Upper lobe of right lung (tissue), 1 donor: ENCODE measurements at regions not wholly inside any gene's neighbourhood (a gene's known extent, or its start where the extent isn't known, plus 50 kb on each side); places are given as distances from the start of the nearest gene placed in this dataset.
"Not testable (repeated sequence)": the region's sequence is repeated elsewhere in the genome, so short reads cannot be mapped to it uniquely, and the experiment has no call there.

Experiments
- ATAC-seq: fragments of 200-7000 bp; cut with Tn5 transposase; one replicate; pipeline ENCODE4 v1.9.1; 2020; ENCODE audit warnings: mild to moderate bottlenecking, moderate library complexity
- DNase-seq: peaks from one replicate; pipeline ENCODE4 v3.0.0-alpha.2; 2020
- H3K27ac ChIP-seq: fragments of 200-600 bp; one replicate; pipeline ENCODE4 v1.8.0; 2022
- H3K27me3 ChIP-seq: fragments of 200-600 bp; one replicate; pipeline ENCODE4 v1.8.0; 2022; ENCODE audit warnings: mild to moderate bottlenecking
- H3K36me3 ChIP-seq: fragments of 200-600 bp; one replicate; pipeline ENCODE4 v1.8.0; 2022
- H3K4me1 ChIP-seq: fragments of 200-600 bp; one replicate; pipeline ENCODE4 v1.8.0; 2022
- H3K4me3 ChIP-seq: fragments of 200-600 bp; one replicate; pipeline ENCODE4 v1.8.0; 2022; ENCODE audit warnings: mild to moderate bottlenecking
- H3K9me3 ChIP-seq: fragments of 200-600 bp; one replicate; pipeline ENCODE4 v1.8.0; 2022
- CTCF ChIP-seq: fragments of 200-600 bp; IDR thresholded peaks from one replicate; pipeline ENCODE4 v1.8.0; 2022; ENCODE audit warnings: antibody characterized with exemption
- intact Hi-C: fragments of 100-400 bp; cut with DNase I; formaldehyde crosslinking; loops from one replicate; pipeline ENCODE4 v1.11.0; 2022
- donor health status: DM: no; HTN: yes; CAD: no; lungs with severe emphysema.

DNA sequence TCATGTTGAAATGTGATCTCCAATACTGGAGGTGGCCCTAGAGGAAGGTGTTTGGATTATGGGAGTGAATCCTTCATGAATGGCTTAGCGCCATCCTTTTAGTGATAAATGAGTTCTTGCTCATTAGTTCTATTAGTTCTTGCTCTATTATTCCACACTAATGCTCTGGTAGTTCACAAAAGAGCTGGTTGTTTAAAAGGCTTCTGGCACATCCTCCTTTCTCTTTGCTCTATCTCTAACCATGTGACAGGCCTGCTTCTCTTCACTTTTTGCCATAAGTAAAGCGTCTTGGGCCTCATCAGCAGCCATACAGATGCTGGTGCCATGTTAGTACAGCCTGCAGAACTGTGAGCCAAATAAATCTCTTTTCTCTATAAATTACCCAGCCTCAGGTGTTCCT is 469.9 kb downstream of the GUCY1A2 start:
- TF ChIP-seq CTCF: no peak
- DNase-seq: no peak
- H3K4me1 ChIP-seq: no peaks in the 10 kb centered on the region
- no peaks in the 10 kb centered on the region for H3K36me3 ChIP-seq
- no peak overlapping the region for H3K4me3 ChIP-seq
- no peak overlapping the region for H3K27ac ChIP-seq
- no peak for ATAC-seq
- intact Hi-C loops: no loop called here
- H3K27me3 ChIP-seq: no peaks in the 10 kb centered on the region
- no peaks in the 10 kb centered on the region for H3K9me3 ChIP-seq

DNA sequence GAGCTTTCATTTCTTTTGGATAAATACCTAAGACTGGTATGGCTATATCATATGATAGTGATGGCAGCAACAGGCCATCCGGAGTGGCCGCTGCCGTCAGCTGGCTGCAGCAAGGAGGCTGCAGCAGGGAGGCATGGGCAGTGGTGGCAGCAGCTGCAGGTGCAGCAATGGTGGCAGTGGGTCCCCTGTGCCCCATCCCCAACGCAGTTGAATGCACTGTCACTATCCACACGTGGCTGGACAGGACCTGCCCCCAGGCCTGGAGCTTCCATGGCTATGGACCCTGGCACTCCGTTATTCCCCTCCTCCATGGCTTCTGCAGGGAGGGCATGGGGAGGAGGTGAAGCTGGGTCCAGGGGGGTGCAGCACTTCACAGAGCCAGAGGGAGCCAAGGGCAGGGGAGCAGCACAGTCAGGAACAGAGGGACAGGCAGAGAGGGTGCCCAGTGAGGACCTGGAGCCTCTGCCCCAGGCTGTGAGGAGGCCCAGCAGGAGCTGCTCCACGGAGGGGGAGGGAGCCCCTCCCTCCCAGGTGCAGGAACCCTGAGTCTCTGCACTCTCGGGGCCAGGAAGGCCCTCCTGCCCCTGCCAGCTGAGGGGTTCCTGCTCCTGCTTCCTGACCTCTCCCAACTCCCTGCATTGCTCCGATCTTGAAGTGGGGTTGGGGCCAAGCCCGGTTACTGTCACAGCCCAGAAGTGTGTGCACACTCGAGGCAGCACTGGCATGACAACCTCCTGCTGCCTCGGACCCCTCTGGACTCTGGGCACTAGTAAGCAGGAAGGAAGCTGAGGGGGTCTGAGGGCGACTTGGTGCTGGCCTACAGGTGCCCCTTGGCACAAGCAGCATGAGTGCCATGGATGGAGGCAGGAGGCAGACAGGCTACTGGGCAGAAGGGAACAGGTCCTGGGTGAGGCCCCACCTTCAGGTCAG is 466.3 kb downstream of the GUCY1A2 start:
- Histone ChIP-seq H3K4me3 (no peak overlapping the region), H3K27ac (no peak overlapping the region), H3K9me3 (no peaks in the 10 kb centered on the region), H3K27me3 (no peaks in the 10 kb centered on the region), H3K4me1 (no peaks in the 10 kb centered on the region), H3K36me3 (no peaks in the 10 kb centered on the region)
- DNase-seq: peak; percentile 38
- ATAC-seq: peak; percentile 47
- TF ChIP-seq CTCF: no peak
- intact Hi-C loops: no loop called here

- TF ChIP-seq CTCF: no peak
- Histone ChIP-seq H3K36me3 (no peaks in the 10 kb centered on the region), H3K4me1 (no peaks in the 10 kb centered on the region), H3K9me3 (no peaks in the 10 kb centered on the region), H3K27ac (no peak overlapping the region), H3K4me3 (no peak overlapping the region), H3K27me3 (no peaks in the 10 kb centered on the region)
- no peak for ATAC-seq
- no peak for DNase-seq
- intact Hi-C loops: no loop called here
These were observed 465.5 kb downstream of the GUCY1A2 start for GRCh38 chr11:106552694-106553203.

GRCh38 chr11:106553304-106553703 is 465.0 kb downstream of the GUCY1A2 start:
- Histone ChIP-seq H3K36me3 (no peaks in the 10 kb centered on the region), H3K4me1 (no peaks in the 10 kb centered on the region), H3K4me3 (no peak overlapping the region), H3K27me3 (no peaks in the 10 kb centered on the region), H3K27ac (no peak overlapping the region), H3K9me3 (no peaks in the 10 kb centered on the region)
- TF ChIP-seq CTCF: no peak
- intact Hi-C loops: no loop called here
- ATAC-seq (peak; percentile 20), DNase-seq (no peak)

- ATAC-seq, H3K4me3 ChIP-seq, H3K9me3 ChIP-seq, intact Hi-C loops, H3K36me3 ChIP-seq, DNase-seq, H3K27me3 ChIP-seq, H3K27ac ChIP-seq, H3K4me1 ChIP-seq: not testable (repeated sequence)
These were observed 462.6 kb downstream of the GUCY1A2 start for GRCh38 chr11:106555566-106556250.

DNA sequence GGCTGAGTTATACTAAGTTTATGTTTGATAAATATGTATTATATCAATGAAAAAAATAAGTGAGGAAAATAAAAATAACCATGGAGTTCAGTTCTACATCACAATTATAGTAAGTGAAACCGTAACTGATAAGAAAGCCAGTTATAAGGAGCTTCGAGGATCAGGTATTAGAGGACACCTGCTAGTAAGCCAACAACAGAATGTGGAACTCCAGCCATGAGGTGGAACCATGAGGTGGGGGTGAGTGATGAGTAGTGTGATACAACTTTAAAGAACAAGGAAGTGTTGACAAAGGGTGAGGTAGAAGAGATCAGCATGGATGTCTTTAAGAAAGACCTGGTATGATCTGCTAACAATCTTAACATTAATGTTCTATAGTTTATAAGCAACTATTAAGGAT is 452.9 kb downstream of the GUCY1A2 start:
- Histone ChIP-seq H3K27me3 (no peaks in the 10 kb centered on the region), H3K27ac (no peak overlapping the region), H3K9me3 (no peaks in the 10 kb centered on the region), H3K4me1 (no peaks in the 10 kb centered on the region), H3K4me3 (no peak overlapping the region), H3K36me3 (no peaks in the 10 kb centered on the region)
- intact Hi-C loops: no loop called here
- no peak for TF ChIP-seq CTCF
- ATAC-seq: no peak
- no peak for DNase-seq
